Astrocyte (in vitro differentiated cells and primary cell): ENCODE measurements at regions not wholly inside any gene's neighbourhood (a gene's known extent, or its start where the extent isn't known, plus 50 kb on each side); places are given as distances from the start of the nearest gene placed in this dataset.

ENCODE experiments used
- CTCF ChIP-seq: IDR thresholded peaks from 2 replicates; pipeline ENCODE4 v1.5.1; 2011; ENCODE audit warnings: low read depth, mild to moderate bottlenecking, inconsistent platforms, low read length, moderate library complexity; ENCODE audit not compliant: insufficient read depth
- EZH2 ChIP-seq: IDR thresholded peaks from 2 replicates; pipeline ENCODE4 v1.6.1; 2012; ENCODE audit warnings: mild to moderate bottlenecking, low read length, inconsistent platforms; ENCODE audit not compliant: insufficient read depth

GRCh38 chr11:45001466-45002165, 50.9 kb upstream of the TP53I11 start:
- TF ChIP-seq CTCF: no peak
- TF ChIP-seq EZH2: no peak
